ENCODE measurements at regions not wholly inside any gene's neighbourhood (a gene's known extent, or its start where the extent isn't known, plus 50 kb on each side); places are given as distances from the start of the nearest gene placed in this dataset.
"Not testable (repeated sequence)": the region's sequence is repeated elsewhere in the genome, so short reads cannot be mapped to it uniquely, and the experiment has no call there.

GRCh38 chr4:19194672-19195071, 1057.0 kb upstream of the SLIT2 start:
- DNase-seq, result no peak

- no peak for DNase-seq
These were observed 1058.3 kb upstream of the SLIT2 start for GRCh38 chr4:19193274-19193981.

- DNase-seq, result no peak
These were observed 1059.6 kb upstream of the SLIT2 start for GRCh38 chr4:19191979-19192650.

GRCh38 chr4:19187691-19188090, 1064.0 kb upstream of the SLIT2 start:
- DNase-seq, result no peak

GRCh38 chr4:19187096-19187495, 1064.6 kb upstream of the SLIT2 start:
- DNase-seq, result no peak

GRCh38 chr4:19181631-19182030, 1070.1 kb upstream of the SLIT2 start:
- not testable (repeated sequence) for DNase-seq

GRCh38 chr4:19178835-19179234, 1072.9 kb upstream of the SLIT2 start:
- DNase-seq, result no peak

GRCh38 chr4:19177616-19178015, 1074.1 kb upstream of the SLIT2 start:
- DNase-seq, result no peak

GRCh38 chr4:19171832-19172231, 1079.9 kb upstream of the SLIT2 start:
- DNase-seq, result no peak

GRCh38 chr4:19167311-19167710, 1084.4 kb upstream of the SLIT2 start:
- no peak for DNase-seq

GRCh38 chr4:19164334-19164733, 1087.4 kb upstream of the SLIT2 start:
- DNase-seq, result no peak

- DNase-seq, result no peak
These were observed 1091.8 kb upstream of the SLIT2 start for GRCh38 chr4:19159874-19160273.

- no peak for DNase-seq
These were observed 1093.4 kb upstream of the SLIT2 start for GRCh38 chr4:19158107-19158809.

GRCh38 chr4:19156786-19157185, 1094.9 kb upstream of the SLIT2 start:
- DNase-seq, result no peak

GRCh38 chr4:19155568-19155967, 1096.1 kb upstream of the SLIT2 start:
- no peak for DNase-seq

GRCh38 chr4:19154267-19154666, 1097.4 kb upstream of the SLIT2 start:
- not testable (repeated sequence) for DNase-seq

GRCh38 chr4:19152264-19152663, 1099.4 kb upstream of the SLIT2 start:
- no peak for DNase-seq

GRCh38 chr4:19151684-19152083, 1100.0 kb upstream of the SLIT2 start:
- DNase-seq, result no peak

- DNase-seq, result no peak
These were observed 1105.7 kb upstream of the SLIT2 start for GRCh38 chr4:19146038-19146437.

GRCh38 chr4:19135895-19136633, 1114.5 kb upstream of the LCORL start:
- DNase-seq, result no peak

GRCh38 chr4:19134685-19135084, 1113.1 kb upstream of the LCORL start:
- no peak for DNase-seq

- no peak for DNase-seq
These were observed 1111.8 kb upstream of the LCORL start for GRCh38 chr4:19133315-19133714.

- DNase-seq, result no peak
These were observed 1109.3 kb upstream of the LCORL start for GRCh38 chr4:19130866-19131265.

Data from activated CD4-positive, alpha-beta T cell treated with anti-CD3 and anti-CD28 coated beads for 1 hour (primary cell).